Activated effector memory CD4-positive, alpha-beta T cell treated with anti-CD3 and anti-CD28 coated beads, Interleukin-2, amount 50 U/mL, for 16 hours (primary cell): ENCODE measurements at regions not wholly inside any gene's neighbourhood (a gene's known extent, or its start where the extent isn't known, plus 50 kb on each side); places are given as distances from the start of the nearest gene placed in this dataset.

Source experiments
- DNase-seq: peaks from one replicate; pipeline ENCODE4 v3.0.0-alpha.2; 2020

DNA sequence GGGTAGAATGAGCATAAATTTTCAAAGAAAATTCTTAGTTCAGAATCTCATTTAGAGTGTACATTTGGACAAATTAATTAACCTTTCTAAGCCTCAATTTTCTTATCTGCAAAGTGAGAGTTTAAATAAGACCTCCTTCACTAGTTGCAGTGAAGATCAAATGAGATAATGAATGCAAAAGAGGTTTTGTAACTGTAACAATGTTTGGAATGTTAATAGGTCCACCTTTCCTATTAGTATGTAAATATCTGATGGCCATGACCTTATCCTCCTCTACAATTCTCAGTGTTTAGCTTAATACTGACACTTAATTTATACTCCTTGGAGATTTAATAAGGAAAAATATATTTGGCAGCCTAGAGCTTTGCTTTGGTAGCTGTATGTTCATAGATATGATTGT is 138.8 kb downstream of the GABRG1 start:
- no peak for DNase-seq

DNA sequence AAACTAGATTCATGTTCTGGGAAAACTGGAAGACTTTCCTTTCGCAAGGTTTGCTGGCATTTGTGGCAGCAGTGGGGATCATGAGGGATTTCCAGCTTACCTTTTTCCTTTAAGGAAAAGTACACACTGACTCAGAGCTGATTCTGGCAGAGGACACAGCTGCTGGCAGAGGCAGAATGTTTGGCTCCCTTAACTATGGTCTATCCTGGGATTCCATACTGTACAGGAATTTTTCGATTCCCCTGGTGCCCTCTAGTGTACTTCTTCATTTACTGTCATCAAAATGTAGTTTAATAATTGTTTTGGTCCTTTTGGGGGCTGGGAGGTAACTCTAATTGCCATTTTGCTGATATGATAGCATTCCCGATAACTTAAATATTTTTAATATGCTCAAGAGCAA is 152.7 kb downstream of the GABRG1 start:
- DNase-seq = no peak

DNA sequence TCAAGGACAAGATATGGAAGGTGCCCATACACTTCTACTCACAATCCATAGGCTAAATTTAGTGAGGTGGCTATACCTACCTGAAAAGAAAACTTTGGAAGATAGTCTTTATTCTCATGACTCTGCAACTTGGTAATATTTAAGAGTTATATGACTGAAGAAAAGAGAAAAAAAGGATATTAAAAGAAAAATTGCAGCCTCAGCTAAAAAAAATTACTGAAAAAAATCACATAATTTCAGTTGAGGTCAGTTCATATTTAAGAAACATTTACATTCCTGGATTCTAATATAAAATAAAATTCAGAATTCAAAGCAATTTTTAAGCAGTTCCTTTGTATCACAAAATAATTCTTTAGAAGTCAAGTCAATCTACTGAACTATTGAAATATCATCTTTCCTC is 166.5 kb downstream of the GABRG1 start:
- no peak for DNase-seq

DNA sequence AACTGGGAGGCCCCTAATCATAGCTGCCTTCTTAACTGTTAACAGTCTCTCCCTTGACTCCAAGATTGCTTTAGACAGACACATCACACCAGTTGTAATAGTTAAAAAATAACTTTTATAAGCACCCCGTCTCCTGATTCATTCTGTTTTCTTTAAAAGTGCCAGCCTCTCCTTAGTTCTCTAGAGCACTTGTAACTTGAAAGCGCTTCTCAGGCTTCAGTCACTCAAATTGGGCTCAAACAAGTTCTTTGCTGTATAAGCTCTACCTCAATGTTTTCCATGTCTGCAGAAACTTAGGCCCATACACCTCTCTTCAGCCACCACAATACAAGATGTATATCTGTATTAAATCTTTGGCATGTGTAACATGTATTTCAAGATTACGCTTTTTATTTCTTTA is 169.6 kb downstream of the GABRG1 start:
- no peak for DNase-seq

DNA sequence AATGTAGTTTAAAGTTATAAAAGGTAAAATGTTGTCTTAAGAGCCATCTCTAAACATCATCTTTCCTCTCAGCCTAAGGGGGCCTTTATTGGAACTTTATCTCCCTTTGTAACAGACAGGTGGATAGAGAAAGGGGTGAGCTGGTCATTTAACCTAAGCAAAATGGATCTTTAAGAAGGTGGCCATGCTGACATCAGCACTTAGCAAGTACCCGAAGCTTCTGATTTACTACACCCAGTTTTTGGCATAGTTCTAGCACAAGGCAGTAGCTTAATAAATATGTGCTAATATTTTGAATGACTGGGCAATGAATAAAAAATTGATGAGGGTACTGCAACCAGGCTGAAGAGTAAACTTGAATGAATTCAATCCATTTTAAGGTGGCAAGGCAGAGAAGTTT is 172.7 kb downstream of the GABRG1 start:
- DNase-seq = no peak

DNA sequence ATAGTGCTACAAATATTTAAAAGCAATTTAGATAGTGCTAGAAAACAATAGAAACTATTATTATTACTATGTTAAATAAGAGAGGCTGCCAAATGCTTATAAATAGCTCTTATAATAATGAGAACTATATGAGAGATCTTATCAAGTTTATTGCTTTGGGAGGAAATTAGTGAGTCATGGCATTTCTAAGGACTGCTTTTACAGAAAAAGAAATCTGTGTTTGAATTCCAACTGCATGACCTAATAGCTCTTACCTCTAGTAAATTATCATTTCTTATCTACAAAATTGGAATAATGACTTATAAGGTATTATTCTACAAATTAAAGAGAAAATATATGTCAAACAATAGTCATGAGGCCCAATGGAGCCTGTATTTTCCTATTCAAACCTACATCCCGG is 177.2 kb downstream of the GABRG1 start:
- DNase-seq = no peak

DNA sequence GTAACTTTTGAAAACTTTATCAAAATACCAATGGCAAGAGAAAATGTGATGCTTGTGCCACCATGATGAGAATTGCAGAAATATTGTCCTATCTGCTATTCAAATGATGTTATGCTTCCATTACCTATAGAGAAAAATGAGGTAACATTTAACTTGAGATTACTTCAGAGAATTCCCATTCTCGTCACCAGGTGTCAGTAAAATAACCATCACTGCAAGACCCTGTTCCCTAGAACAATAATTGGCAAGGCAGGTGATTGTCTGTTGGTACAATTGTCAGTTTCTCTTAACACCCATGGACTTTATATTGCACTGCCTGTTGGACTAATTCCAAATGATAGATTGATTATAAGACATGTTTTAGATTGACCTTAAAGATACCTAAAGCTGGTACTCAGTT is 179.9 kb downstream of the GABRG1 start:
- no peak for DNase-seq

DNA sequence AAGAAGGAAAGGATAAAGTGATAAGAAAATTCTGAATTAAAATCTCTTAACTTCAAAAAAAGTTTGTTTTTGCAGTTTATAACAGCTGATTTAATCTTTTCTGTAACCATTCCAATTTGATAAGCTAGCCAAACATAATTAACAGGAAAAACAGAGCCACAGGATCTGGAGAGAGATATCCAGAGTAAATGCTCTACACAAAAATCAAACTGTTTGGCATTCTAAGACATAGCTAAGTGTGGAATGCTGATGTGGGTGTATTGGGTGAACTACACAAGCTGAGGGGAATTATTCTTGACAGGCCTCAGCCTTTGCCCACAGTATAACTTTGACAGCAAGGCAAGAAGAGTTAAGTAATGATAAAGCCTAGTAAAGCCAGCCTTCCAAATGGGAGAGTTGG is 184.8 kb downstream of the GABRG1 start:
- DNase-seq = no peak

DNA sequence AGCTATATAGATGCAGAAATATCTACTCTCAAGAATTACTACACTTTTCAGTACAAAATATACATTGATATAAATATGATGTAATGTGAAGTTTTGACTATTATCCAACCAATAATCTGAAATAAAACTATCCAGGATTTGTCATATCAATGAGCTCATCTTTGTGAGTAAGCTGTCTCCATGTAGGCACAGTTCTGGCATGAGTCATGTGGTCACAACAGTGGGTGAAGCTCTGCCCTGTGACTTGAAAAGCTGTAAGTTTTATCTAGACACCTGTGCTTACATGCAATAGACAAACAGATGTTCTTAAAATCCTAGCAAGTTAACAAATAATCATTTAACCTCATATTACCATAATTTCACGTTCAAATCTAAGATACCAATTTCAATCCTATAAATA is 192.7 kb downstream of the GABRG1 start:
- DNase-seq = no peak

DNA sequence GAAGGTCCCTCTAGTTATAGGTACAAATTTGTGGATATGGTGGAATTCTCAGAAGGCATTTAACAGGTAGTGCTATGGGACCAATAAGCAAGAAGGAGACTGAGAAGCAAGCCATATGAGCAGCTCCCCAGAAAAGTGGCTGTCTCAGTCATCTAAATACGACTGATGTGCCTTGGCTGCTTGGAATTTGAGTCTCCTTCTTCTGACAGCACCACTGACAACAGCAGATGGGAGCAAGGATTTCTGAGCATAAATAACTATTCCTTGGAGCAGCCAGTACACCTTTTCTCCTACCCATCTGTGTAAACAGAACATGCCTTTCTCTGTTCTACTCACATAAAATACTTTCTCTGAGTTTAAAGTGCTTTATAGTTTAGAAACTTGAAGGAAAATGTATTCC is 196.2 kb downstream of the GABRG1 start:
- DNase-seq = no peak

DNA sequence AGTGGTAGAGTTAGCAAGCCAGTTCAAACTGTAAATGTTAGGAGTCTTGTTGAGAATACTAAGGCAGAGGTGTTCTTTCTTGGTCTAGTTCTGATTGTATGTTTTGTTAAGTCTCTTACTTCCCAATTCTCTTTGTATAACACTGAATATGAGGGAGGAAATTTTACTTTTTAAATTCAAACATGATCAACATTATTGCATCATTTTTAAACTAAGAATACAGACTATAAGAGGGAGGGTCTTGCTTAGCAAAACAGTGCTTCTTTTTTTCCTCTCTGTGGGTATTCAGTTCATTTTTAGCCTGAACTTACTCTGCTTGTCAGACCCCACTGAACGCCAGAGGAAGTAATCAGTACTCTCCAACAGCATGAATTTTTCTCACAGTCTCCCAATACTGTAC is 198.0 kb downstream of the GABRG1 start:
- DNase-seq = no peak

DNA sequence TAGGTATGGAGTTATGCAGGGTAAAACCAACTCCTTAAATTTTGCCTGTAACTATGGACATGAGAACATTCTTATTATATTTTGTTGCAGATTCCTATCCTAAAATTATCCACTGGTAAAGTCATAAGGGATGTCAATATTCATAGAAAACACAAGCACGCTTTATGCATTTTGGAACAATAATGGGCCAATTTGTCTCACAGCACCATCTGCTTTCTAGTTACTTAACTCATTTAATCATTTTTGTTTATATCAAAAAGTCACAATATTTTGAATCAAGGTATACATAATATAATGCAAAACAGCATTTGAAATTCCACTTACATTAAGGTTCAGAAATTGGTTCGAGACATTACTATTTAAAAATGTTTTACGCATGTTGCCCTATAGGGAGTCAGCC is 203.0 kb downstream of the GABRG1 start:
- no peak for DNase-seq

DNA sequence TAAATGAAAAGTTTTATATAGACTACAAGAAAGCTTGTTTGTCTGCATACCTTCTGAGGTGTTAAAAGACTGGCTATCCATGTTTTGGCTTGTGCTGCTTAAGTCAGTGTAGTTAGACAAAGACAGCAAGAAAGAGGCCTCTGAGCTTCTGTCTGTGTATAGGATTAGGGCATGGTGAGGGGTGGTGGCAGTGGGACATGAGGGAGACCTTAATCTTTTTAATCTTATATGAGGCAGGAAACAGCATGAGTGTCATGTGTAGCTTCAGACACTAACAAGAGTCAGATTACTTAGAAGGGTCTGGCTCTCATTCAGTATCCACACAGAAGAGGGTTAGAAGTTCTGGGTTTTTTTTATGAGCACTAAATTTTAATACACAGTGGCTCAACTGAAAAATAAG is 213.3 kb downstream of the GABRG1 start:
- DNase-seq = no peak

DNA sequence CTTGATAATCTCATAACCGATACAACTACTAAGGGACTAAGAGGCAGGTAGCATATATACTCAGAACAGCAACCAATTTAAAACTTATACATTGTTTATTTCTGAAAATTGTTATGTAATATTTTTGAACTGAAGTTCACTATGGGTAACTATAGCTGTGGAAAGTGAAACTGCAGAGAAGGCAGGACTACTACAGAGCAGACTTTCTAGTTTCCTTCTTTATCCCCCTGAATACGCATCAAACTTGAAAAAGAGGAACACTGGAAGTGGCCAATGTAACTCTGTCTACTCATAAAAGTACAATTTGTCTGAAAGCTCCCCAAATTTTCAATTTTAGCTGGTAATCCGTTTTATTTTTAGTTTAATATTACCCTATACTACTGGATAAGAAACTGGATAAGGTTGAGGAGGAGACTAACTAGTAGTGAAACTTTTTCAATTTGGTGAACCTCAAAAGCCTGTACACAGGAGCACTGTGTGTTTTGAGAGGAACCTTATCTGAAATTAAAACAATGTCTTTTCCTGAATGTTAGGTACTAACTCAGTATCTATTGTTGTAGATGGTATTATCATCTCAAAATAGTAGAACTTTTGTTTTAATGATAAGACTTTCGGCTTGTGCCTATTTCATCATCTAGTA is 225.8 kb downstream of the GABRG1 start:
- no peak for DNase-seq

DNA sequence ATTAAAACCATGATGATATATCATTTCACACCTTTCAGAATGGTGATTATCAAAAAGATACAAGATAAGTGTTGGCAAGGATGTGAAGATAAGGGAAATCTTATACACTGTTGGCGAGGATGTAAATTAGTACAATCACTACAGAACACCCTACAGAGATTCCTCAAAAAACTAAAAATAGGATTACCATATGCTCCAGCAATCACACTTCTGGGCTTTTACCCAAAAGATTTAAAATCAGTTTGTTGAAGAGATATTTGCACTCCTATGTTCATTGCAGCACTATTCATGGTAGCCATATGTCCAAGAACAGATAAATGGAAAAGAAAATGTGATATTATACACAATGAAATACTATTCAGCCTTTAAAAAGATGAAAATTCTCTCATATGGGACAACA is 240.4 kb downstream of the GABRG1 start:
- DNase-seq = no peak

DNA sequence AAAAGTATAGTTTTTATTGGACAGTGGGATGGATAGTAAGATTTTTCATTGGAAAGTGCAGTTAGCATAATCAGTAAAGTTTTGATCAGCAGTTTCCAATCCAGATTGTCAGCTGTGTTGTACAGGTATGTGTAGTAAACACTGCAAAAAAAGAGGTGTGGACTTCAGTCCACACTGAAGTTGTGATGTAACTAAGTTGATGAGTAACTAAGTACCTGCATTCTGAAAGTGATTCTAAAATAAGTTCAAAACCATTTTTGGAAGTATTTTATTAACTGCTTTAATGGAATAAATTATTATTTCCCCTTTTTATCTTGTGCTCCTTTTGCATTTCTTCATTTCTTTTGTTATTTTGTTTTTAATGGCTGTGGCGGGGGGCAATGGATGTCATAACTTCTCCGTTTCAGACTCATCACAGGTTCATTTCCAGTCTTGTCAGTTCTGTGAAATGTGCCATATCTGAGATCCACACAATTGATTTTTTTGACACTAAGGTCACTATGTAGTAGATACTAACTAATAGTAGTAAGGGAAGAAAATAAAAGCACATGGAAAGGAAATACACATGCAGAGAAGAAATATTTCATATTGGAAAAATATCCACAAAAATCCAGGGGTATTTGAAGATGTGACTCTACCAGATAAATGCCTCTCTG is 247.5 kb downstream of the GABRG1 start:
- no peak for DNase-seq

DNA sequence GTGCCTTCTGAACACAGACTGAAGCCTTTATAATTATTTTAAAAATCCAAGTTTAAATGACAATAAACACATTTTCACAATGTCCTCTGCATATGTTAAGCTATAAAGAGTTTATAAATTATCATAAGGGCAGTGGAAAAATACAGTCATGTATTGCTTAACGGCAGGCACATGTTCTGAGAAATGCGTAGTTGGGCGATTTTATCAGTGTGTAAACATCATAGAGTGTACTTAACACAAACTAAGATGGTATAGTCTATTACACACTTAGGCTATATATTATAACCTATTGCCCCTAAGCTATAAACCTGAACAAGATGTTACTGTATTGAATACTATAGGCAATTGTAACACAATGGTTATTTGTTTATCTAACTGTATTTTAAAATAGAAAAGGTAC is 254.7 kb downstream of the GABRG1 start:
- no peak for DNase-seq

DNA sequence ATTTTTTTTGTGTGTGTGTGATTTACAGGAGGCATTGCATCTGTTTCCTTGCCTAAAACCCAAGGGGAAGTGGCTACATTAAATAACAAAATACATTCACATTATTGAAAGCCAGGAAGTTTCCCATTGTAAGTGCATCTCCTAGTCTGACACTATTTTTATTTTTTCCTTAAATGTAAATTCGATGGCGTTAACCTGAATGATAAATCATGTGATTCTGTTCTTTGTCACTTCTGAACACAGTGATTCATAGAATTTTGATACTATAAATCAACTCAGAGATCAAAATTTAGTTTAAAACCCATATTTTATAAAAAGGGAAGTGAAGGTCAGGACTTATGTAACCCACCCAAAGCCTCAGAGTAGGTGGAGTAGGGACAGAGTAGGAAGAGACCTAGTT is 258.1 kb downstream of the GABRG1 start:
- DNase-seq = no peak

DNA sequence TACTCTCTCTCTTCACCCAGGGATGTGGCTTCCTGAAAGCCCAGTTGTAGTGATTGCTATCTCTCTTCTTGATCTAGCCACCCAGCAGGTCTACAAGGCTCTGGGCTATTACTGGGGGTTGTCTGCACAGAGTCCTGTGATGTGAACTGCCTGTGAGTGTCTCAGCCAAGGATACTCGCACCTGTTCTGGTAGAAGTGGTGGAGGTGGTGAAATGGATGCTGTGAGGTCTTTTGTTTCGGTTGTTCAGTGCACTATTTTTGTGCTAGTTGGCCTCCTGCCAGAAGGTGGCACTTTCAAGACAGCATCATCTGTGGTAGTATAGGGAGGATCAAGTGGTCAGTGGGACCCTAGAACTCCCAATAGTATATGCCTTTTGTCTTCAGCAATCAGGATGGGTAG is 268.0 kb downstream of the GABRG1 start:
- no peak for DNase-seq

DNA sequence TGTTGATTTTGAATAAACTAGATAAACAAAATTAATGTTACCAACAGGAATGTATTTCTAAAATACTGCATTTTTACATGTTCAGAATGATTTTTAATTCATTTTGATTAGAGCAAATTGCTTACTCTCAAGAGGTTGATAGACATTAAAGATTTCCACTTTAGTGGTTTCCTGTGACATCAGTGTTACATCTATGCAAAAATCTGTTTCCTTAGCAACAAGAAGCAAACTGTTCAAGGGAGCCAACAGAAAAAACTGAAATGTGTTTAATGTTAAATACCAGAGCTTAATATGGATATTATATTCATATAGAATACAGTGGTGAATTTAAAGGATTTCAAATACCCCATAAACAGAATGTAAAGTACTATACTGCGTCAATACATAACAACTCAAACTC is 277.8 kb downstream of the GABRG1 start:
- no peak for DNase-seq

DNA sequence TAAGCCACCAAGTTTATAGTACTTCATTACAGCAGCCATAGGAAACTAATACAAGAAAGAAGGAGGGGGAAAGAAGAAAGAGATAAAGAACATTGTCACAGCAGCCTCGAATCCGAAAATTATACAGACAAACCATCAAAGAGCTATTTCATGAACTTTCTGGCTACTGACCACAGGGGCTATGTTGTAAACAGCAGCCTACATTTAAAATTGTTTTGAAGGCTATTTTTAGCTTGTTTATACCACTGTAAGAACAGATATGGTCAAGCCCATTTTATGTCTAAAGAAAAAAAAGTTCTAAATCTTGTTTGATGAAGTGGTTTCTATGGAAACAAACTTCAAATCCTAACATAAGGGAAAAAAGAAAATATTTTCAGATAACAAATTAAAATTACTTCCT is 282.1 kb downstream of the GABRG1 start:
- no peak for DNase-seq

DNA sequence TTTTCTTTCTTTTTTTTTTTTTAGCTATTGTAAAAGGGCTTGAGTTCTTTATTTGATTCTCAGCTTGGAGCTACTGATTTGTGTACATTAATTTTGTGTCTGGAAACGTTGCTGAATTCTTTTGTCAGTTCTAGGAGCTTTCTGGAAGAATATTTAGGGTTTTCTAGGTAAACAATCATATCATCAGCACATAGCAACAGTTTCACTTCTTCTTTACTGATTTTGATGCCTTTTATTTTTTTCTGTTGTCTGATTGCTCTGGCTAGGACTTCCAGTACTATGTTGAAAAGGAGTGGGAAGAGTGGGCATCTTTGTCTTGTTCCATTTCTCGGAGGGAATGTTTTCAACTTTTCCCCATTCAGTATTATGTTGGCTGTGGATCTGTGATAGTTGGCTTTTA is 292.2 kb downstream of the GABRG1 start:
- DNase-seq = no peak

DNA sequence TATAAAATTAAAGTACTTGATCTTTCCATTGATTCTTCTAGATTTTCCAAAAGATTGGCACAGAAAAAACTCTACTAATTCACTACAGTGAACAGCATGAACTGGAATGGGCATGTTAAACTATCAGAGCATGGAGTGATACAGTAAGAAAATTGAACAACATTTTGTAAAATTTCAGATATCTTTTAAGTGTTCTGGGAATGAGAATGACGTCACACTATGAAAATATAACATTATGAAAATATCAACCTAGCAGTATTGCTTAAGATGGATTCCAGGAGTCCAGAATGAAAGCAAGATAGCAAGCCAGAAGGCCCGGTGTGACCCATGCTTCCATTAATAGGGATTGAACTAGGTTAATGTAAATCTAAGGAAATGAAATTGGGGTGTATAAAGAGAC is 319.9 kb downstream of the GABRG1 start:
- no peak for DNase-seq

DNA sequence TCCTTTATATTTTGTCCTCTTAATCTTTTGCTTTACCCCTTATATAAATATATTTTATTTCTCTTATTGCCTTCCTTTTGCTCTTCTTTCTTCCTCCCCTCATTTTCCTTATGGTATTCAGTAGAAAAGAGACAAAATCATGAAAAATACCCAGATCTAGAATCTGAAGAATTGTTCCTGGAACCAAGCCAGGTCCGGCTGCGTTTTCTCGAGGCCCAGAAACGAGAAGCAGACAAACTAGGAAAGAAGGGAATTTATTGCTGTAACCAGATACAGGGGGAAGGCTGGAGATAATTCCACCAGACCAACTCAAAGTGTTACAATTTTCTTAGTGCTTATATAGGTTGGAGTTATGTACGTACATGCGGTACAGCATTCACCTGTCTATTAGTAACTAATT is 328.7 kb downstream of the GABRG1 start:
- DNase-seq = no peak

DNA sequence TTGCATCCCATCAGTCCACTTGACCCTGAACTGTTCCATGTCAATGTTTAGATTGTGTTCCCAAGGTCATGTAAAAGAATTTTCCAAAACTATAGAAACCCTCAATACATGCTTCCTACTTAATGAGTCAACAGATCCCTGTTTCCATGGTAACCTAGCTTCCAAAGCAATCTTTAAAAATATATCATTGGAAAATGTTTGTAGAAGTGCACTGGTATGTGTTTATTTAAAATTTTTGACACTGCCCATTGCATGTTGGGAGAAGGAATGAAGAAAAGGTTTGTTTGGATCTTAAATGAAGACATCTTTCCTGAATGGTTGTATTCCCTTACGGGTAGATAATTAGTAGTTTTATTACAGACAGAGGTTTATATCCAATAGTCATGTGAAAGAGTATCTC is 345.3 kb downstream of the GABRG1 start:
- no peak for DNase-seq
